Cardiac muscle cell (in vitro differentiated cells and primary cell): ENCODE measurements at regions not wholly inside any gene's neighbourhood (a gene's known extent, or its start where the extent isn't known, plus 50 kb on each side); places are given as distances from the start of the nearest gene placed in this dataset.

ENCODE experiments used
- DNase-seq, 2 donors: peaks; one replicate each; pipeline versions ENCODE4 v3.0.0 to v3.0.0-alpha.2; 2010 to 2017; ENCODE audit warnings: low read depth in 1 of 2, low spot score in 1 of 2
- H3K27ac ChIP-seq: fragments of 200-600 bp; sonication (generic); 2 replicates; pipeline ENCODE4 v1.5.1; 2016
- H3K27me3 ChIP-seq: fragments of 200-600 bp; sonication (generic); 2 replicates; pipeline ENCODE4 v1.6.0; 2016; ENCODE audit warnings: control low read depth
- H3K36me3 ChIP-seq: fragments of 200-600 bp; sonication (generic); 2 replicates; pipeline ENCODE4 v1.5.1; 2016; ENCODE audit warnings: control low read depth
- H3K4me1 ChIP-seq: fragments of 200-600 bp; sonication (generic); 2 replicates; pipeline ENCODE4 v1.8.1; 2017; ENCODE audit warnings: low read depth, mild to moderate bottlenecking, mixed run types
- H3K4me3 ChIP-seq: fragments of 200-600 bp; sonication (generic); 2 replicates; pipeline ENCODE4 v1.5.1; 2016; ENCODE audit warnings: mild to moderate bottlenecking
- H3K9me3 ChIP-seq: fragments of 200-600 bp; sonication (generic); 2 replicates; pipeline ENCODE4 v1.5.1; 2017; ENCODE audit warnings: low read depth, mild to moderate bottlenecking, control low read depth
- CTCF ChIP-seq: IDR thresholded peaks from 2 replicates; pipeline ENCODE4 v1.5.1; 2012; ENCODE audit warnings: low read depth, mild to moderate bottlenecking, low read length

DNA sequence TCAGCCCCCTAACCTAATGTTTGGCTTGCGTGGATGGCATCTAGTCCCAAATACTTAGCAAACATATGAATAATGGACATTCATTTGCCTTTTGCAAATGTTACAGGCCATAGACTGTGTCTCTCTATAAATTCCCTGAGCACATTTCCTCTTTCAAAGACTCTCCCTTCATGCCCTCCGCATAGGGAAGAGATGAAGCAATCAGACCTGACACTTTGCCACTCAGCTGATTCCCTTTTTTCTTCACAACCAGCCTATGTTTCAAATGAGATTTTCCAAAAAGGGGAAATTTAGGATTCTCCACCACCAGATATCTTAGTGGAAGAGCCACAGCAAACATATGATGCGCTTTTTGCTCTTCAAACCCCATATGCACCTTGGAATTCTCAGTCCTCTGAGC is 453.7 kb downstream of the STK39 start:
- DNase-seq: no peak
- H3K4me3 ChIP-seq: no peak overlapping the region
- H3K4me1 ChIP-seq: no peaks in the 10 kb centered on the region
- H3K9me3 ChIP-seq: no peaks in the 10 kb centered on the region
- H3K27ac ChIP-seq: no peak overlapping the region
- no peak for TF ChIP-seq CTCF
- H3K36me3 ChIP-seq: no peaks in the 10 kb centered on the region
- no peaks in the 10 kb centered on the region for H3K27me3 ChIP-seq

GRCh38 chr2:167792126-167792525 is 455.3 kb downstream of the STK39 start:
- Histone ChIP-seq H3K4me1 (peaks cover 4% of the 10 kb centered on the region), H3K27me3 (no peaks in the 10 kb centered on the region), H3K36me3 (no peaks in the 10 kb centered on the region), H3K27ac (no peak overlapping the region), H3K9me3 (no peaks in the 10 kb centered on the region), H3K4me3 (no peak overlapping the region)
- TF ChIP-seq CTCF: no peak
- DNase-seq: no peak

DNA sequence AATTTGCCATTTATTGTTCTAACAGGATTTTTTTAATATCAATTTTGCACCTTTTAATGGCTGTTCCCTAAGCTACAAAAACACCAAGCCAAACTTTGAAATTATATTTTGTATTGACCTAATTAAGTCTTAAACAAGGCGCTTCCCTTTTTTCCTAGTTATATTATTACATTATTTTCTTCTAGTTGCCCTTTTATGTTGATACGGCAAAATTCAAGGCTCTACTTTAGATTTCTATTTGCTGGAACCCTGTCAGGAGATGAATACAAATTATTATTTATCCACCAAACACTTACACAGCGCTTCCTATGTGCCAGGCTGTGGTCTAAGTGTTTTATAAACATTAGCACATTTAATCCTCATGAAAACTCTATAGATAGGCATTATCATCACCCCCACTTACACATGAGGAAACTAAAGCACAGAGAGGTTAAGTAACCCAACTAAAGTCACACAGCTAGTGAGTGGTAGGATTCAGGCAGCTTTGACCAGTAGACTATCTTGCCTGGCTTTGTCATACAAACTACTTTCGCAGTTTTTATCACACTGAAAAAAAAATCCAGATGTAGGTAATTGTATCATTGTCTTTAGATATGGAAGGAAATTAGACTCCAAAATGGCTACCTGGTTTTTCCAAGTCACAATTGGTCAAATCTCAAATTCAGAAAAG is 456.5 kb downstream of the STK39 start:
- Histone ChIP-seq H3K36me3 (no peaks in the 10 kb centered on the region), H3K27ac (no peak overlapping the region)
- TF ChIP-seq CTCF: no peak

DNA sequence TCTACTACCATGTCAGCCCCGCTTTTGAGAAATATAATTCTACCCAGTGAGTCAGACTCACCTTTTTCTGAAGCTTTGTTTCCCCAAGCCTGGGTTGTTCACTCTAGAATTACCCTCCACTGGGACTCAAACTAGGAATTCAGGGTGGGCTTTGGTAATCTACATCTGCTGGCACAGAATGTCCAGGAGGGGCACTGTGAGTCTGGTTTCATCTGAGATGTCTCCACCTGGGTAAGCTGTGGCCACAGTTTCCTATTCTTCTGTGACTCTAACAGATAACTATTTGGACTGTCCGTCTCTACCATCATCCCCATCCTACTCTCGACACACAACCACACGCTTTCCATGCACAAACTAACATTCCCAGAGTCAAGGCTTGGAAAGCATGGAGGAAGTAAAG is 457.2 kb downstream of the STK39 start:
- Histone ChIP-seq H3K4me1 (peaks cover 17% of the 10 kb centered on the region), H3K4me3 (no peak overlapping the region), H3K9me3 (no peaks in the 10 kb centered on the region), H3K27me3 (no peaks in the 10 kb centered on the region), H3K36me3 (no peaks in the 10 kb centered on the region), H3K27ac (no peak overlapping the region)
- TF ChIP-seq CTCF: no peak
- DNase-seq: no peak

More for the DNA sequence above, 456.5 kb downstream of the STK39 start:
- Histone ChIP-seq H3K9me3 (no peaks in the 10 kb centered on the region), H3K27me3 (no peaks in the 10 kb centered on the region), H3K4me1 (peaks cover 16% of the 10 kb centered on the region), H3K4me3 (no peak overlapping the region)
- no peak for DNase-seq

DNA sequence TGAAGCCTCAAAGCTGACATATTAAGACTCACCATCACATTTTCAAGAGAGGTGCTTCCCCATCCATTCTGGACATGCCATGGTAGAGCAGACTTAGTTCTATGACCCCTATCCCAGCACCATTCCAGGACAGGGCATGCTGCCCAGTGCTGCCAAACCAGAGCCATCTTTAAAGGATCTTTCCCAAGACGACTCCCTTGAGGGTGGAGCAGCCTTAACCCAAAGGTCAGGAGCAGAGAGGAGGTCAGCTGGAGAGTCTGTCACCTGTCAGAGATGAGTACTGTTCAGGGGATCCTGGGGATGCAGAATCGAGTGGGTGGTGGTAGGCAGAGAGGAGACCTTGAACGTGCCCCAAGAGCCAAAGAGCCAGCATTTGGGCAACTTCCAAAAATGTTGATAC is 459.8 kb downstream of the STK39 start:
- H3K4me1 ChIP-seq: peaks cover 28% of the 10 kb centered on the region
- H3K27ac ChIP-seq: no peak overlapping the region
- no peaks in the 10 kb centered on the region for H3K36me3 ChIP-seq
- TF ChIP-seq CTCF: no peak
- no peaks in the 10 kb centered on the region for H3K27me3 ChIP-seq
- H3K4me3 ChIP-seq: no peak overlapping the region
- H3K9me3 ChIP-seq: no peaks in the 10 kb centered on the region
- DNase-seq: no peak
